ENCODE measurements at regions not wholly inside any gene's neighbourhood (a gene's known extent, or its start where the extent isn't known, plus 50 kb on each side); places are given as distances from the start of the nearest gene placed in this dataset.
"Not testable (repeated sequence)": the region's sequence is repeated elsewhere in the genome, so short reads cannot be mapped to it uniquely, and the experiment has no call there.

GRCh38 chr18:71040161-71040560, 751.3 kb downstream of the SOCS6 start:
- no peak for DNase-seq

GRCh38 chr18:71038196-71038595, 749.4 kb downstream of the SOCS6 start:
- DNase-seq = no peak

GRCh38 chr18:71036783-71037182, 747.9 kb downstream of the SOCS6 start:
- DNase-seq = peak; percentile 52 to 66

- DNase-seq = not testable (repeated sequence)
Measured at GRCh38 chr18:71031296-71032191, 742.7 kb downstream of the SOCS6 start.

- DNase-seq = not testable (repeated sequence)
Measured at GRCh38 chr18:71030085-71030484, 741.2 kb downstream of the SOCS6 start.

GRCh38 chr18:71028285-71028762, 739.5 kb downstream of the SOCS6 start:
- DNase-seq = no peak

- DNase-seq = no peak
Measured at GRCh38 chr18:71027531-71027930, 738.7 kb downstream of the SOCS6 start.

GRCh38 chr18:71025505-71026225, 736.8 kb downstream of the SOCS6 start:
- no peak for DNase-seq

- DNase-seq = no peak
Measured at GRCh38 chr18:71022389-71022788, 733.5 kb downstream of the SOCS6 start.

GRCh38 chr18:71021030-71021362, 732.2 kb downstream of the SOCS6 start:
- DNase-seq = no peak

- no peak for DNase-seq
Measured at GRCh38 chr18:71020342-71021029, 731.6 kb downstream of the SOCS6 start.

GRCh38 chr18:71018816-71019215, 730.0 kb downstream of the SOCS6 start:
- DNase-seq = no peak

- DNase-seq = no peak
Measured at GRCh38 chr18:71012789-71013188, 723.9 kb downstream of the SOCS6 start.

GRCh38 chr18:71011389-71011788, 722.5 kb downstream of the SOCS6 start:
- no peak for DNase-seq

- no peak for DNase-seq
Measured at GRCh38 chr18:71008257-71008656, 719.4 kb downstream of the SOCS6 start.

- DNase-seq = no peak
Measured at GRCh38 chr18:71001597-71001996, 712.8 kb downstream of the SOCS6 start.

- no peak for DNase-seq
Measured at GRCh38 chr18:70998490-70998889, 709.6 kb downstream of the SOCS6 start.

GRCh38 chr18:70994116-70994515, 705.3 kb downstream of the SOCS6 start:
- no peak for DNase-seq

- DNase-seq = peak in 1 of 2 experiments; percentile 3
Measured at GRCh38 chr18:70991577-70991976, 702.7 kb downstream of the SOCS6 start.

- no peak for DNase-seq
Measured at GRCh38 chr18:70985948-70986347, 697.1 kb downstream of the SOCS6 start.

GRCh38 chr18:70982292-70982691, 693.4 kb downstream of the SOCS6 start:
- DNase-seq = no peak

GRCh38 chr18:70981400-70982140, 692.7 kb downstream of the SOCS6 start:
- DNase-seq = no peak

- no peak for DNase-seq
Measured at GRCh38 chr18:70973626-70974025, 684.8 kb downstream of the SOCS6 start.
